HUDEP-2 (cell line): ENCODE measurements at regions not wholly inside any gene's neighbourhood (a gene's known extent, or its start where the extent isn't known, plus 50 kb on each side); places are given as distances from the start of the nearest gene placed in this dataset.
A peak's percentile ranks its signal among the peaks of the same experiment; 100 is the strongest.
"Not testable (repeated sequence)": the region's sequence is repeated elsewhere in the genome, so short reads cannot be mapped to it uniquely, and the experiment has no call there.

Source experiments
- DNase-seq, 76 experiments: peaks; one replicate each; lab custom pipeline; 2025; ENCODE audit not compliant: unreplicated experiment in 76 of 76; lab: John Stamatoyannopoulos, UW

DNA sequence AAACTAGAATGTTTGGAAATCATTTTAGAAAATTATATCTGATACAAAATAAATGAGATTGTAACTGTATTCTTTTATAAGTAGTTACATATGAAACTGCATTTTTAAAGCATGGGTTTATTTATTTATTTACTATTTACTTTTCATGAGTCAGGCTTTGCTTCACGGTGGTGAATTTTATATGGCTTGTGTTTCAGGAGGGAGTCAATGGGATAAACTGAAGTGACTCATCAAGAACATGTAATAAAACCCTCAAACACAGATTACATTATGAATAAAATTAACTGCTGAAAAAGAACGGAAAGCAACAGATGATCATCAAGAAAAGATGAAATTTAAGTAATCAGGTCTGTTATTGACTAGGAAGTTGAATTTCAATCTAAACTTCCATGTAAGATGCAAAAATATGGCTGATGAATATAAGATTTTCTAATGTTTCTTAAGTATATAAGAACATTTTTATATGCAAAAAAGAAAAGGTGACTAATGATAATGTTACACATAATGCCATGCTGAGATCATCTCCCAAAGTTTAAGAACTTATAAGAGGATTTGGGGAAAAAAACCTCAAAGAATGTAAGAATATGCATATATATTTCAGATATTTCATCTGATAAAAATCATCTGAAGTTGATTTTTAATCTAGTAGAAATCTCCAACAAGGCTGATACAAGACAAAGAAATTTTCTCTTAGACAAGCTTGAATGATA lies 383.6 kb downstream of the SLITRK1 start:
- no peak for DNase-seq

DNA sequence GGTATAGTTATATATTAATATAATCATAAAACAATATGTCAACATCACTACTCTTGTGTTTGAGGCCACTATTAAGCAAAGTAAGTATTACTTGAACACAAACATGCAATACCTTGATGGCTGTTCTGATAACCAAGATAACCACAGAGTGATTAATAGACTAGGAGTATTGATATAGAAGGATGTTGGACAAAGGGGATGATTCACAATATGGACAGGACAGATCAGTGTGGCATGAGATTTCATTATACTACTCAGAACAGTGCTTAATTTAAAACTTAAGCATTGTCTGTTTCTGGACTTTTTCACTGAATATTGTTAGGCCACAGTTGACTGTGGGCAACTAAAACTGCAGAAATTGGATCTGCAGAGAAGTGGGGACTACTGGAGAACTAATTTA lies 384.2 kb downstream of the SLITRK1 start:
- no peak for DNase-seq

DNA sequence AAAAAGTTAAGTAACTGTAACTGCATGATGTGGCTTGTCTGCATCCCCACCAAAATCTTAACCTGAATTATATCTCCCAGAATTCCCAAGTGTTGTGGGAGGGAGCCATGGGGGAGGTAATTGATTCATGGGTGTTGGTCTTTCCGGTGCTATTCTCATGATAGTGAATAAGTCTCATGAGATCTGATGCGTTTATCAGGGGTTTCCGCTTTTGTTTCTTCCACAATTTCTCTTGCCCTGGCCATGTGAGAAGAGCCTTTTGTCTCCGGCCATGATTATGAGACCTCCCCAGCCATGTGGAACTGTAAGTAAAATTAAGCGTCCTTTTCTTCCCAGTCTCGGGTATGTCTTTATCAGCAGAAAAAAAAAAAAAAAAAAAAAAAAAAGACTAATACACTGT lies 385.8 kb downstream of the SLITRK1 start:
- no peak for DNase-seq

DNA sequence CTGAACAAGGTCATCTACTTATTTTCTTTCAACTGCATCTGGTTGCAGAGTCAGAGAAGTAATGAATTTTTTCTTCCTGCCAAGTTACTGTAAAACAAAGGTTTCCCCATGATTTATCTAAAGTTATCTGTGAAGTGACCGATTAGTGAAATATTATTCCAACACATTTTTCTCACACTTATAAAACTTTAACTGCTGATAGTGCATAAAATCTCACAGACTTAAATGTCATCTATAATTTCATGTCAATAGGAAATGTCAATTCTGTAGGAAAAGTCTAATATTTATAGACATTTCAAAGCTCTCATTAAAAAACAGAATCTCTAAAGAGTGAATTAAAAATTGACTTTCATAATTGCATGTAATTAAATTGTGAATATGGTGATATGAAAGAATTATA lies 397.2 kb downstream of the SLITRK1 start:
- DNase-seq: no peak

DNA sequence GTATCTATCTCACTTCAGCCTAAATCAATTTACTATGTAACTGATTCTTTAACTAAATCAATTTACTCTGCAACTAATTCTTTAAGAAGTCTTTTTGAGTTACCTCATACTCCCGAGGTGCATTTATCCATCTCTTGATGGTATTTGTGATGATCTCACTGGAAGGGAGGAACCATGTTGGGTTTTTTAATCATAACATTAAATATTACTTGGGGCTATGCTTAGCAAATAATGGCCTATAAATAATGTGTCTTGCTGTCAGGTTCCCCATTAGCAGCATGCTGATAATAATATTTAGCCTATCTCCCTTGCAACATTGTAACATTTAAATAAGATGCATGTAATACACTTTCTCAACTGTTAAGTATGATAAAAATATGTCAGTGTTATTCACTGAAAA lies 411.3 kb downstream of the SLITRK1 start:
- DNase-seq: no peak

- no peak for DNase-seq
These were observed 412.0 kb downstream of the SLITRK1 start for GRCh38 chr13:83470133-83470797.

DNA sequence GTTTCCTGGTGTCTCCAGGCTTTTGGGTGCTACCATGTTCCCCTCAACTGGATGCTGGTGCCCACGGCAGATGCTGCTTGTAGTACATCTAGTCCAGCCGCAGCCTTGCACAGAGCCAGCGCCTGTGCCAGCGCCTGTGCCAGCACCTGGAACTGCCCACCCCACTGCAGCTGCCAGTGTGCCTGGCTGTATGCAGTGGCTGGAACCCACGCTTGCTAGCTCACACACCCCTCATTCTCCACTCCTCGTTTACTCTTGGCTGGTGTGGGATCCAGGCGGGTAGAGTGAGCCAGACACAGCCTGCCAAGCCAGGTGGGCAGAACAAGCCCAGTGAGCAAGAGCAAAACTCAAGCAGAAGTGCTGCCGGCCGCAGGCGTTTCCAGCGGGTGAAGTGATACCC lies 428.6 kb downstream of the SLITRK1 start:
- no peak for DNase-seq

- DNase-seq: no peak
These were observed 429.0 kb downstream of the SLITRK1 start for GRCh38 chr13:83453300-83453699.

DNA sequence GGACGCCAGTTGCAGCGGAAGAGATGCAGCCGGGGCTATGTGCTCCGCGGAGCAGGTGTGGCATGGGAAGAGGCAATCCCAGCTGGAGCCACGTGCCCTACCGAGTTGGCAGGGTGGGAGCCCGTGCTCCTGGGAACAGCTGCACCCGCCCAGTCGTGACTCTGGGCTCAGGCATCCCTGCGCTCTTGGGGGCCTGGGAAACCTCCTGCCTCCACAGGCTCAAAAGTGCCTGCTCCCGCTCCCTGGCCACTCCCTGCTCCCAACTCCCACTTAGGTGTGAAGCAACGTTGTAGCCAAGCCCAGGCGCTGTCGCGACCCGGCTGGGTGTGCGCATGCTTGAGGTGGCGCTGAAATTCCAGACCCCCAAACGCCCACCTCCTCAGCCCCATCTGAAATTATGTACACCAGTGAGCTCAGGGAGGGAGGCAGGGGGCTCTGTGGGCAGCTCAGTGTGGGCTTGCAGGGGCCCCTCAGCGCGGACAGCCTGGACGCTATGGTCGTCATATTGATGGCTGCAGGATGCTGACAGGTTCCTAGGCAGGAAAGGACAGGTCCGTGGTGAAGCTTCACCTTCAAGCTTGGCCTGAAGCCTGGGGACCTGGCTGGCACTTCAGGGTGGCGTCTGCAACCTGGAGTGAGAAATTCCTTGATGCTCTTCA lies 429.9 kb downstream of the SLITRK1 start:
- no peak for DNase-seq

DNA sequence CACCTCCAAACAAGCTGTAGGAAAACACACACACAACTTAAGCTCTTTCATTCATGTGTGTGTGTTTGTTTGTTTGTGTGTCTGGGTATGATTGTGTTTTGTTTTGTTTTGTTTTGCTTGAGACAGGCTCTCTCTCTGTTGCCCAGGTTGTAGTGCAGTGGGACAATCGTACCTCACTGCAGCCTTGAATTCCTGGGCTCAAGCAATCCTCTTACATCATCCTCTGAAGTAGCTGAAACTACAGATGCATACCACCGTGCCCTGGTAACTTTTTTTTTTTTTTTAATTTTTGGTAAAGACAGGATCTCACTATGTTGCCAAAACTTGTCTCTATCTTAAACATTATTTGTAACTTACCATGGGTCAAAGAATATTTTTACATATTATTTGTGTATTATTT lies 431.7 kb downstream of the SLITRK1 start:
- no peak for DNase-seq

GRCh38 chr13:83449668-83450395 lies 432.4 kb downstream of the SLITRK1 start:
- peak in 1 of 76 experiments; percentile 8 for DNase-seq

GRCh38 chr13:83440465-83440864 lies 441.8 kb downstream of the SLITRK1 start:
- no peak for DNase-seq

GRCh38 chr13:83439464-83439863 lies 442.8 kb downstream of the SLITRK1 start:
- DNase-seq: not testable (repeated sequence)

DNA sequence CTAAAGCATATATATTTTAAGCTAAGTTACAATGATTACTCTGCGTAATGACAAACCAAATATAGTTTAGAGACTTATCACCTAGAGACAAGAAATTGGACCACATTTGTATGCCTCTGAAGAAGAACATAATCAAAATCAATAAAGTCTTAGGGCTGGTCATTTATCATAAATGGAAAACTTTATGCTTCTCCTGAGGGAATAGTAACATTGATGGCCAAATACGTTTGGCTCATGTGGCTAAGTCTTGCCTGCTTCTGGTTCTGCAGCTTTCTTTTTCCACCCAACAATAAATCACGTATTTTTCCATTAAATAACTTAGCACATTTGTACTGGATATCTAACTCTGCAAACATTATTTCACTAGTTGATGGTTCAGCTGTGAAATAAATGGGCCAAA lies 458.4 kb downstream of the SLITRK1 start:
- no peak for DNase-seq

GRCh38 chr13:83423381-83423780 lies 458.9 kb downstream of the SLITRK1 start:
- no peak for DNase-seq

DNA sequence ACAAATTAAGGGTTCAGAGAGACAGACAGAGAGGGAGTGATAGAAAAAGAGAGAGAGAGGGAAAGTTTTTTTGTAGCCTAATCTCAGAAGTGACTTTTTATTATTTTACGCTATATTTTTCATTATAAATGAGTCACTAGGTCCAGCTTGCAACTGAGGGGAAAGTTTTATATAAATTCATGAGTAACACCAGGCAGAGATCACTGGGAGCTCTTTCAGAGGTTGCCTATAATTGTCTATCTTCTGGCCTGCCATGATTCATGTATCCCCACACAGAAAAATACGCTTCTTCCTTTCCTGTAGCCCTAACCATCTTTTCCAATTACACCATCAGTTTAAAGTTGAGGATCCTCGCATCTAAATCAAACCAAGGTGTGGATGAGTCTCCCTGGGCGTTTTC lies 467.9 kb downstream of the SLITRK1 start:
- no peak for DNase-seq

- DNase-seq: no peak
These were observed 495.7 kb downstream of the SLITRK1 start for GRCh38 chr13:83386609-83387008.

- DNase-seq: no peak
These were observed 503.4 kb downstream of the SLITRK1 start for GRCh38 chr13:83378908-83379307.

- no peak for DNase-seq
These were observed 504.8 kb downstream of the SLITRK1 start for GRCh38 chr13:83377491-83377890.

- DNase-seq: no peak
These were observed 509.5 kb downstream of the SLITRK1 start for GRCh38 chr13:83372786-83373185.

GRCh38 chr13:83365723-83366122 lies 516.6 kb downstream of the SLITRK1 start:
- DNase-seq: no peak
